NOMO-1 treated with dmso at 0.1 percent for 144 hours (cell line): ENCODE measurements at regions not wholly inside any gene's neighbourhood (a gene's known extent, or its start where the extent isn't known, plus 50 kb on each side); places are given as distances from the start of the nearest gene placed in this dataset.
"Not testable (repeated sequence)": the region's sequence is repeated elsewhere in the genome, so short reads cannot be mapped to it uniquely, and the experiment has no call there.

Experiments used
- DNase-seq: peaks from one replicate; lab custom pipeline; 2025; ENCODE audit not compliant: unreplicated experiment; lab: John Stamatoyannopoulos, UW

GRCh38 chr10:33487014-33487776 lies 152.7 kb upstream of the NRP1 start:
- peak; percentile 1 for DNase-seq

DNA sequence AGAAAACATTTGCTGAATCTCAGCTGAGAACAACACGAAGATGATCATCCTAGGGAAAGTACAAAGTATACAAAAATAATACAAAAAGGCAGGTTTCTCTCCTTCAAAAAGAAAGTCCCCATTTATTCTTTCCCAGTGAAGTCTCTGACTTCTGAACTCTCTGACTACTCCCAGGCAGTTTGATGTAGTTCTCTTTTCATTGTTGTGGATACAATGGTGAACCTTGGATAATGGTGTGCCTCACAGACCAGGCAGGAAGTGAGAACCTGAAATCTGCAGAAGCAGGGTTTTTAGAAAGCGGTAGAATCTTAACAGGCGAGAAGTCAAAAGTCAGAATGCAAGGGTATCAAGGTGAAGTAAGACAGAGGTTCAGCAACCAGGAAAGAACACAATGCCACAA lies 150.8 kb upstream of the NRP1 start:
- no peak for DNase-seq

- no peak for DNase-seq
Measured at GRCh38 chr10:33484787-33485186, 150.3 kb upstream of the NRP1 start.

DNA sequence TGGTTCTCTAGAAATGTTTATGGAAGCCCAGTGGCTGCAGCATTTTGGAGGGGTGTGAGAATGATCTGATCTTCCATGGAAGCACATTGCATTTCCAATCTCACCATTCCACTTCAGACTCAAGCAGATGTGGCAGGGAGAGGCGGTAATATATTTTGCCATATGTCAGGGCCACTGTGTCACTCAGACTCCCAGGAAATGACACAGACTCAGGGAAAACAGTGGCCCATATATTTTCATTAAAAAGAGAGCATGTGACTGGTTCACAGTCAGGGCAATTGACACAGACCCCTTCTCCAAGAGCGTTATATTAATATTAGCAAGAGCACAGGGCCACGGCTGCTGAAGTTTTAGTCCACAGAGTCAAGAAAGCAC lies 149.3 kb upstream of the NRP1 start:
- DNase-seq = no peak

GRCh38 chr10:33483124-33483815 lies 148.8 kb upstream of the NRP1 start:
- DNase-seq = no peak

- DNase-seq = no peak
Measured at GRCh38 chr10:33482486-33482885, 148.0 kb upstream of the NRP1 start.

GRCh38 chr10:33481184-33481583 lies 146.7 kb upstream of the NRP1 start:
- DNase-seq = no peak

GRCh38 chr10:33480417-33480816 lies 145.9 kb upstream of the NRP1 start:
- not testable (repeated sequence) for DNase-seq

DNA sequence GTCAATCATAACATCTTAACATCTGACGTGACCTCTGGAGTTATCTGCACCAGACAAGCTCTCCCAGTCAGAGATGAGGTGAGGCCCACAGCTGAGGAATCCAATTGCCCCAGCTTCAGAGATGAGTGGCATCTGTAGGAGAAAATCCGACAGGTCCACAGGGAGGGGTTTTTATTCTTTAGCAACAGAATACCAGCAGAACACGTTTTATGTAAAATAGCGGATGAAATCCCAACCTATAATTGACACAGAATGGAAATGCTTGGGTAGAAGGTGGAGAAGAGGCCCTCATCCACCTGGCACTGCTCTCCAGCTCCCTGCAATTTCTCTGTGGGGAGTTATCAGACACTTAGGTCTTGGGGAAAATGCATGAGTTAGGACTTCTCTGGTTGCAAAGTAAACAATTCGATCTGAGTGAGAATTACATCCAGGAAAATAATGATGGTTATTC lies 144.2 kb upstream of the NRP1 start:
- DNase-seq = no peak

DNA sequence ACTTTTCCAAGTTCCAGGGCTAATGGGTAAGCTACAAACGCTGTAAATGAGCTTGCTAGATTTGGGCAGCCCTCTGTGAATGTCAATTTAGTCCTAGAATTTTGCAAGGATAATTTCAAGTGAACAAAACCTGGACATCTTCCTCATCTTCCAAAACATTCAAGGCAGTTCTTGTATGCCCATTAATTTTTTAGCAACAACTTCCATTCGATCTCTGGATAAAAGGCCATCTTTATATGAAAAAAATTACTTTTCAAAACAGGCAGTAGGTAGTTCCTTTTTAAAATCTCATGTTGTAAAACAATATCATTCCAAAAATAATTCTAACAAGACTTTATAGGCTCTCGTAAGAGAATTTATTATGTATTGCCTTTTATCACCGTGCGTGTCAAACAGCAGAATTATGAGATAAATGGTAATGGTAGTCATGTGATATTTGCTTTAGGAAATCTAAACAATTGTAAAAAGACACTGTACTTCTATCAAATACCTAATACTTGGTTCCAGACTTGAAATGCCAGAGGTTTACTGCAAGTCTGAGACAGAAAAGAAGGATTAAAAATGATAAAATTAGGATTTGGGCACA lies 143.7 kb upstream of the NRP1 start:
- DNase-seq = no peak

DNA sequence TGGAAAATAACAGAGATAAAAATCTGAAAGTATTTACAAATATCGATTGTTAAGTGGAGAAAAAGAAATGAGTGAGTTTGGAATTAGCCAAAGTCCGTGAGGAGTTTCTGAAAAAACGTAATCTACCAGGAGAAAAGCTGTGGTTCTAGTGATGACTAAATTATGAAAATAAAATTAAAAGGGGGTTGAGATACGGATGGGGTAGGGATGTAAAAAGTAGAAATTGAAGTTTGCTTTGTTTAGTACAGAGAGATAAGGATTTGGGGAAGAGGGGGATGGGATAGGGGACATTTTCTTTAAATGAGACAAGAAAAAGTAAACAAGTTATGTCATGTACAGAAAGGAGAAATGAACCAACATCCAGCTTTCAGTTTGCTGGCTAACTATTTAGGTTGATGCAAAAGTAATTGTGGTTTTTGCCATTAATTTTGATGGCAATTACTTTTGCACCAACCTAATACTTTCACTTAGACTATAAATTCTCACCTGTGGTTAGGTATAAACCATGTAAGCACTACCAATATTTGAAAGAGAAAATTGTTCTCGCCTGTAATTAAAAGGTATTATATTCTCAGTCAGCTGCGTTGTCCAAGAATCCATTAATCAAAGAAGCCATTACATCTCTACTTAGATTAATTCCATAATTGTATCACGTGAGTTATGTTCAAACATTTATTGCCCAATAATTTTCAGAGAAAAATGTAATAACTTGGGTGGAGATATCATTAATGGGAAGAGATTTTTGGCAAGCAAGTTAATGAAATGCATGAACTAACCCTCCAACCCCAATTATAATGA lies 143.0 kb upstream of the NRP1 start:
- DNase-seq = no peak

- no peak for DNase-seq
Measured at GRCh38 chr10:33476757-33477273, 142.3 kb upstream of the NRP1 start.

GRCh38 chr10:33473688-33474087 lies 139.2 kb upstream of the NRP1 start:
- no peak for DNase-seq

DNA sequence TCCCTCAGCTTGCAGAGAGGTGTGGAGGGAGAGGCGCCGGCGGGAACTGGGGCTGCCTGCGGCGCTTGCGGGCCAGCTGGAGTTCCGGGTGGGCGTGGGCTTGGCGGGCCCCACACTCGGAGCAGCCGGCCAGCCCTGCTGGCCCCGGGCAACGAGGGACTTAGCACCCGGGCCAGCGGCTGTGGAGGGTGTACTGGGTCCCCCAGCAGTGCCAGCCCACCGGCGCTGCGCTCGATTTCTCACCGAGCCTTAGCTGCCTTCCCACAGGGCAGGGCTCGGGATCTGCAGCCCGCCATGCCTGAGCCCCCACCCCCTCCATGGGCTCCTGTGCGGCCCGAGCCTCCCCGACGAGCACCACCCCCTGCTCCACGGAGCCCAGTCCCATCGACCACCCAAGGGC lies 133.5 kb upstream of the NRP1 start:
- DNase-seq = not testable (repeated sequence)

DNA sequence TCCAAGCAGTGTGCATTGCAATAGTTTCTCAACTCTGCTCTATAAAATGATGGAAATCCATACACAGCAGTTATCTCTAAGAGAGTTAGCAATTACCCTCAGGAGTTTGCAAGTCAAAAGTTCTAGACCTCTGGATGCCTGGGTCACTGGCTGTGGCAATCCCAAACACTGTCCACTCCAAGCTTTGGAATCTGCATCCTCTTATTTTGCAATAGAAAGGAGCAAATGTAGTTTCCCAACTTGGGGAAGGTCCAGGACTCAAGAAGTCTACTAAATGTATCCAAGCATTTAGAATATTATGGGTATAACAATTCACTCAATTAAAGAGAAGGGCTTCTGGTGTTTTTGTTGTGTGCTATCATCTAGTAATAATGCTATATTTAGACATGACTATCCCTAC lies 131.3 kb upstream of the NRP1 start:
- no peak for DNase-seq

DNA sequence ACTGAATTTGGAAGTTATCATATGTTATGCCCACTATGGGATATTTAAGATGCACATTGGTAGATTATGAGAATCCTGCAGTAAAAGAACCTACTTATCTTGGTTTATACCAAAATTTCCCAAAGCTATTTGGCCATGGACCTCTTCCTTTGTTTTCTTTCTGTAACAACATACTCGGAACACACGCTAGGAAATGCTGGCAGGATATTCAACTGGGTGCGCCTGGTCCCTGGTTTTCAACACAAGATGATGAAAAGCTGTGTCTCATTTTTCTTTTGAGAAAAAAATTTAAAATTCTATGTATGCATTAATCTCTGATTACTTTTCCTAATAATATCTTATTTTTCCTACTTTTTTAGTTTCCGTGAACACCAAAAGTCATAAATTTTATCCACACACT lies 128.5 kb upstream of the NRP1 start:
- no peak for DNase-seq

DNA sequence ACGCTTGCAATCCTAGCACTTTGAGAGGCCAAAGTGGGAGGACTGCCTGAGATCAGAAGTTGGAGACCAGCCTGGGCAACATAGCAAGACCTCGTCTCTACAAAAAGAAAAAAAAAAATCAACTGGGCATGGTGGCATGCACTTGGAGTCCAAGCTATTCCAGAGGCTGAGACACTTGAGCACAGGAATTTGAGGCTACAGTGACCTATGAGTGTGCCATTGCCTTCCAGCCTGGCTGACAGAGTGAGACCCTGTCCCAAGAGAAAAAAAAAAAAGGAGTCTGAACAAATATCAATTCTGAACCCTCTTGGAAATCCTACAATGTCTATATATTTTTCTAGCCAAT lies 126.8 kb upstream of the NRP1 start:
- DNase-seq = no peak

- no peak for DNase-seq
Measured at GRCh38 chr10:33460505-33461294, 126.2 kb upstream of the NRP1 start.

GRCh38 chr10:33459602-33460001 lies 125.1 kb upstream of the NRP1 start:
- no peak for DNase-seq

- DNase-seq = no peak
Measured at GRCh38 chr10:33455029-33455428, 120.6 kb upstream of the NRP1 start.

DNA sequence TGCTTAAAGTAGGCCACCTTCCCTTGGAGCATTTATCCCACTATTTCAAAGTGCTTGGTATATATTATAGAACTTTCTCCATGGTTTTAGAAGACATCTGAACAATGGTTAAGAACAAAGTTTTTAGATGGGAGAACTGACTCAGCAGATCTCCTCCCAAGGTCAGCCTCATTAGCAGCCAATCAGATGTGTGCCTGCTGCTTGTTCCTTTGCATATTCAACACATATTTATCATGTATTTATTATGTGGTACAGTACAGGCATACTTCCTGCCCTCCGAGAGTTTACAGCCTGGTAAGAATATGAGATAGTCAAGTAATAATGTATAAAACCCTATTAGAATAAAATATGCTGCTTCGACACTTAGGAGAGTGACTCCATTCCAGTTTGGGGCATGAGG lies 120.1 kb upstream of the NRP1 start:
- no peak for DNase-seq
